DMS153 (cell line): ENCODE measurements at regions not wholly inside any gene's neighbourhood (a gene's known extent, or its start where the extent isn't known, plus 50 kb on each side); places are given as distances from the start of the nearest gene placed in this dataset.
"Not testable (repeated sequence)": the region's sequence is repeated elsewhere in the genome, so short reads cannot be mapped to it uniquely, and the experiment has no call there.

Experiments
- DNase-seq: peaks from one replicate; lab custom pipeline; 2025; lab: John Stamatoyannopoulos, UW

- not testable (repeated sequence) for DNase-seq
Observed at GRCh38 chr5:62777081-62777480, 198.5 kb downstream of the LRRC70 start.

GRCh38 chr5:62776592-62776991 is 198.0 kb downstream of the LRRC70 start:
- not testable (repeated sequence) for DNase-seq

GRCh38 chr5:62773460-62773859 is 194.8 kb downstream of the LRRC70 start:
- no peak for DNase-seq

- DNase-seq = no peak
Observed at GRCh38 chr5:62771341-62771740, 192.7 kb downstream of the LRRC70 start.

DNA sequence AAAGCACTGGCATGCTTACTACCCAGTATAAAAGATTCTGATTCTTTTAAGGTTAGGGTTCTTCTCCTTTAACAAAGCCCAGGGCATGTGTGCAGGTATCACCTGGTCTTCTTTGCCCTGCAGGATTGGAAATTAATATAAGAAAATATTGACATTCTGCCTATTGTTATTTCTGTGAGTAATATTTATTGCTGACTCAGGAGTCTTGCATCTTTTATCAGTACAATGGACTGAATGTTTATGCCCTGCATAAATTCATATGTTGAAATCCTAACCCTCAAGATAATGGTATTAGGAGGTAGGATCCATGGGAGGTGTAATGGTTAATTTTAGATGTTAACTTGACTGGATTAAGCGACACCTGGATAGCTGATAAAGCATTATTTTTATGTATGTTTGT is 189.0 kb downstream of the LRRC70 start:
- DNase-seq = no peak

DNA sequence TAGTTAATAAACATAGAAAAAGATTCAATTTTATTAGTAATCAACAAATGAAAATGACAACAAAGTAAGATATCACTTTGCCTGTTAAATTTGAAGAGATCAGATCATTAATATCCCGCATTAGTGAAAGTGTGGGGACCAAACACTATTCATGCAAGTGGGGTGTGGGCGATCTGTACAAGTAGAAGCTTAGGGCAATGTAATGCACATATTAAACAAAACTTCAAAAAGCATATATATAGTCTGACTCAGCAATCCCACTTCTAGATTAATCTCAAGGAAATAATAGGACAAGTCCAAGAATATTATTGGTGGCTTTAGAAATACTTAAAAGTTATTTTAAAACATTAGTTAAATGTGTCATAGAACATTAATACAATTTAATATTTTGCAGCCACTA is 188.5 kb downstream of the LRRC70 start:
- no peak for DNase-seq

- no peak for DNase-seq
Observed at GRCh38 chr5:62762503-62762902, 183.9 kb downstream of the LRRC70 start.

GRCh38 chr5:62757686-62758085 is 179.1 kb downstream of the LRRC70 start:
- DNase-seq = not testable (repeated sequence)

- not testable (repeated sequence) for DNase-seq
Observed at GRCh38 chr5:62752998-62753367, 174.4 kb downstream of the LRRC70 start.

DNA sequence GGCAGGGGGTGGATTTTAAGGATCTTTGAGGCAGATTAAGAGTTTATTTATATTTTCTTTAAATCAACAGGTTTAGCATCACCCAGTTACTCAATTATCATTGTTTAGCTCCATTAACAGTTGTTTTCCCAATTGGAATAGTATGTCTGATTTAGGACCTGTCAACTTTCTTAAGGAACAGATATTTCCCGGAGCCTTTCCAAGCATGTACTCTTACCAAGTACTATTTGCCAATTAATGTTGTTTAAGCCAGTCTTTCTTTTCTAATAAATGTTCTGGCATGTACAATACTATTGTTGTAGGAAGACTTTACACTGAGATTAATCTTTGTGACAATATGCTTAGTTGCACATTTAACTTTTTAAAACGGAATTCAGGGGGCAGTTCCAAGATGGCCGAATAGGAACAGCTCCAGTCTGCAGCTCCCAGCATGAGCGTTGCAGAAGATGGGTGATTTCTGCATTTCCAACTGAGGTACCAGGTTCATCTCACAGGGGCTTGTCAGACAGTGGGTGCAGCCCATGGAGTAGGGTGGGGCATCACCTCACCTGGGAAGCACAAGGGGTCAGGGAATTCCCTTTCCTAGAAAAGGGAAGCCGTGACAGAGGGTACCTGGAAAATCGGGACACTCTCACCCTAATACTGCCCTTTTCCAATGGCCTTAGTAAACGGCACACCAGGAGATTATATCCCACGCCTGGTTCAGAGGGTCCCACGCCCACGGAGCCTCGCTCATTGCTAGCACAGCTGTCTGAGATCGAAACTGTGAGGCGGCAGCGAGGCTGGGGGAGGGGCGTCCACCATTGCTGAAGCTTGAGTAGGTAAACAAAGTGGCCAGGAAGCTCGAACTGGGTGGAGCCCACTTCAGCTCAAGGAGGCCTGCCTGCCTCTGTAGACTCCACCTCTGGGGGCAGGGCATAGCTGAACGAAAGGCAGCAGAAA is 173.7 kb downstream of the LRRC70 start:
- not testable (repeated sequence) for DNase-seq

DNA sequence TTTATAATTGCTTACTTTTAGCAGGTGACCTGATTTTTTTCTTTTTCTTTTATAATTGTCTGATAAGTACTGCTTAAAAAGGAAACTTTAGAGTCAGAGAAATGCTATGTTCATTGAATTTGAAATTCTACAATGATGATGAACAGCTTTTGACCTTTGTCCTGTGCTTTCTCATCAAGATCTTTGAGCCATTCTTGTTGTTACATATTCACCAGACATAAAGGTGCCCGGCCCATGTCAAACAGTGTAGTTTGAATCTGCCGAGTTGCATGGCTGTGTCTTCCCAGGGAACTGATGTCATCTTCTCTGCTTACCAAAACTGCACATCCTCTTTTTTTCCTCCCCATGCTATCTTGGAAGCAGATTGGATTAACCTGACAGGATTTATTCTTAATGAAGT is 163.6 kb downstream of the LRRC70 start:
- DNase-seq = no peak

DNA sequence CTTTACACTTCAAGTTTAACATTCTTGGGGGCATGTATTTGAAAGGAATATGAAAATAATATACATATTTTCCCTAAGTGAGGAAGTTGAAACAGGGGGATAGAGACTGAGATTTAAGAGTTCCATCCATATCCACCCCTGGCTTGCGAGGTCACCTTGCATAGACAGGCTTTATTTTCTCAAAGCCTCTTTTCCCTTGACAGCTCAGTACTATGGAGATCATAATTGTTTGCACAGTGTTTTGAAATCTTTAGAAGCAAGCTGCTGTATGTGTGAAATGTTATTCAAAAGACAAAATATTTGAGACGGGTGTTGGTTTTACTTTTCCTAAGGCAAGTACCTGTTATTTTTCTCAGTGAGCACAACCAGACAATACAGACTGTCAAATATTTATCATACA is 163.1 kb downstream of the LRRC70 start:
- DNase-seq = no peak

DNA sequence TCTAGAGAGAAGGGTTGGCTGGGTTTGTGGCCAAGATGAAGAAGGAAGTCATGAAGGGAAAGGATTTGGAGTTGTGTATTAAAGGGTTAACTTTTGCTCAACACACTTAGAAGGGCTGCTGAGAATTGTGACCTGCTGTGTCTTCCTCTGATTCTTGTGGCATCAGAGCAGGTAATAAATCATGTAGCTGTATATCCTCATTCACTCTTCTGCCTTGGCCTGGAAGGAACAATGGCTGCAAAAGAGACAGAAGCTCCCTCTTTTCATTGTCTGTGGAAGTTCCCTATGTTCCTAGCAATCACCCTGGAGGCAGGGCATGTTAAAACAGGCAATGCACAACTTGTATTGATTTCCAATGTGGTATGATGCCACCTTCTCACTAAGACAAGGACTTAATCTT is 159.1 kb downstream of the LRRC70 start:
- no peak for DNase-seq

DNA sequence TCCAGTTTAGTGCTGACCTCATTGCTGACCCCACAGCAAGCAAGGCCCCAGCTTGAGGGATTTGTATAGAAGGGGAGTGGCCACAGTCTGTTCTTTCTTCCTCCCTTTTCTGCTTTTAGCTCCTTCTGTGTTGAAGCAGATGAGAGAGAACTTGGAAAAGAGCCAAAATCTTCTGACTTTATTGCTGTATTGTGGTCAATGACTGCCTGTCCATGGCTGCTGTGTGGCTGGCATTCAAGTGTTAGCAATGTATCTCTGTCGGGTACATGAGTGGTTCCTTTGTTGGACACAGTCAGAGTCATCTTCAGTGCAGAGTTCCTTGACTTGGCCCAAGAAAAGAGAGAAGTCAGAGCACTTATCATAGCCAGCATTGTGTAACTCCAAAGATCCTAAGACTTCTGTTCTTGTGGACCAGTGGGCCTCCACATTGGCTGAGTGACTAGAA is 154.1 kb downstream of the LRRC70 start:
- no peak for DNase-seq

GRCh38 chr5:62731022-62731421 is 152.4 kb downstream of the LRRC70 start:
- no peak for DNase-seq

- no peak for DNase-seq
Observed at GRCh38 chr5:62729675-62730074, 151.1 kb downstream of the LRRC70 start.

DNA sequence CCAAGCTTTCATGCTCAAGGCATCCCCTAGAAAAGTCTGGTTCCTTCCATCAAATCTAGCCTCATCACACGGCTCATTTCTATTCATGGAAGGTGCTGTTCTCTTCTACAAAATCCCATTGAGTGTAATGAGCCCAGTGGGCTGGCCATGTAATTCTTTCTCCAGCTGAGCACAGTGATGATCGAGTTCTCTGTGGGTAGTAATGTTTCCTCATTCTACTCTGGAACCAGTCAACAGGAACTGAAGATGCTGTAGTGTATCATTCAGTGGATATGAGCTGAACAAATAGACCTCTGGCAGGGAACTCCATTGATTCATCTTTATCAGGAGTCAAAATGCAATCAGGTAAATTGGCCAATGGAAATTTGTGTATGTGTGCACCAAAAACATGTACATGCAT is 149.2 kb downstream of the LRRC70 start:
- DNase-seq = no peak

DNA sequence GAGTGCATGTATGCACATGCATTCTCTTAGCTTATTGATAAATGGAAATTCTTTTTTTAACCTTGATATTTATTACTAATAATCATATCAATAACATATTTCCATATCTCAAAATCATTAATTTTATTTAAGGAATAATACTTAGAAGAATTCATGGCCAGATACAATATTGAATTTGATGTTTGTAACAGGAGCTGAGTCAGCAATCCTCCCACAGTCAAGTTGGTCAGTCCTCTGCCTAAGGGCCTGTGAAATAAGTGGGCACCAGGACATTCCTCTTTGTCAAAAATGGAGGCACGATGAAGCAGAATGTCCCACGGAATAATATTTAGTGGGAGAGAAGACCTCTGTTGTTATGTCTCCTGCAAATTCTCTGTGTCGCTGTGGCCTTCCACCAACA is 148.6 kb downstream of the LRRC70 start:
- no peak for DNase-seq

GRCh38 chr5:62722360-62722759 is 143.7 kb downstream of the LRRC70 start:
- no peak for DNase-seq

- DNase-seq = peak; percentile 25
Observed at GRCh38 chr5:62720031-62720441, 141.4 kb downstream of the LRRC70 start.

GRCh38 chr5:62719061-62719720 is 140.6 kb downstream of the LRRC70 start:
- DNase-seq = no peak

GRCh38 chr5:62718324-62718723 is 139.7 kb downstream of the LRRC70 start:
- no peak for DNase-seq

GRCh38 chr5:62717301-62717933 is 138.8 kb downstream of the LRRC70 start:
- DNase-seq = no peak
